Neural cell (in vitro differentiated cells): ENCODE measurements at regions not wholly inside any gene's neighbourhood (a gene's known extent, or its start where the extent isn't known, plus 50 kb on each side); places are given as distances from the start of the nearest gene placed in this dataset.

Experiments used
- CTCF ChIP-seq: fragments of 450-650 bp; IDR thresholded peaks from 2 replicates; pipeline ENCODE4 v1.5.1; 2014; ENCODE audit warnings: antibody characterized with exemption, mild to moderate bottlenecking, moderate library complexity; ENCODE audit not compliant: poor library complexity, severe bottlenecking
- EP300 ChIP-seq: fragments of 450-650 bp; conservative IDR thresholded peaks from 2 replicates; pipeline ENCODE4 v1.6.1; 2014; ENCODE audit warnings: antibody characterized with exemption, mild to moderate bottlenecking, moderate library complexity; ENCODE audit not compliant: poor library complexity, severe bottlenecking
- EZH2 ChIP-seq: fragments of 200-600, 300-800 bp; shearing (Covaris generic), sonication (generic); IDR thresholded peaks from 2 replicates; pipeline ENCODE4 v1.6.1; 2014; ENCODE audit warnings: antibody characterized with exemption, low read length, borderline replicate concordance, mild to moderate bottlenecking; ENCODE audit not compliant: insufficient read depth, poor library complexity, severe bottlenecking
- MXI1 ChIP-seq: fragments of 450-650 bp; conservative IDR thresholded peaks from 2 replicates; pipeline ENCODE4 v1.6.1; 2014; ENCODE audit warnings: antibody characterized with exemption, mild to moderate bottlenecking; ENCODE audit not compliant: poor library complexity, severe bottlenecking
- RAD21 ChIP-seq: fragments of 450-650 bp; conservative IDR thresholded peaks from 2 replicates; pipeline ENCODE4 v1.6.1; 2014; ENCODE audit warnings: antibody characterized with exemption, mild to moderate bottlenecking, moderate library complexity
- REST ChIP-seq: IDR thresholded peaks from 2 replicates; pipeline ENCODE4 v1.6.1; 2012; ENCODE audit warnings: borderline replicate concordance

GRCh38 chr7:21304808-21305375 is 123.0 kb upstream of the SP4 start:
- TF ChIP-seq RAD21, result no peak
- TF ChIP-seq CTCF, result no peak
- TF ChIP-seq REST, result no peak
- TF ChIP-seq MXI1, result no peak
- TF ChIP-seq EP300, result no peak
- TF ChIP-seq EZH2, result no peak
